SH-SY5Y (cell line): ENCODE measurements at regions not wholly inside any gene's neighbourhood (a gene's known extent, or its start where the extent isn't known, plus 50 kb on each side); places are given as distances from the start of the nearest gene placed in this dataset.

Source experiments
- GATA2 ChIP-seq: IDR thresholded peaks from 2 replicates; pipeline ENCODE4 v1.6.1; 2011; ENCODE audit warnings: mild to moderate bottlenecking, low read depth, low read length
- GATA3 ChIP-seq: IDR thresholded peaks from 2 replicates; pipeline ENCODE4 v1.6.1; 2011; ENCODE audit warnings: low read depth, mild to moderate bottlenecking, low read length, moderate library complexity

DNA sequence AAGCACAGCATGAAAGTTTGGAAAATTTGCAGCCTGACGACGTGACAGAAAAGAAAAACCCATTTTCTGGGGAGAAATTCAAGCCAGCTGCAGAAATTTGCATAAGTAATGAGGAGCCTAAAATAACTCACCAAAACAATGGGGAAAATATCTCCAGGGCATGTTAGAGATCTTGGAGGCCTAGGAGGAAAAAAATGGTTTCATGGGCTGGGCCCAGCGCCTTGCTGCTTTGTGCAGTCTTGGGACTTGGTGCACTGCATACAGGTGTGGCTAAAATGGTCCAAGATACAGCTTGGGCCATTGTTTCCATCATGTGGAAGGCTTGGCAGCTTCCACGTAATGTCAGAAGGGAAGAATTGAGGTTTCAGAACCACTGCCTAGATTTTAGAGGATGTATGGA is 428.5 kb upstream of the FRG2C start:
- TF ChIP-seq GATA2 = no peak
- TF ChIP-seq GATA3 = no peak
